GM12875 (cell line): ENCODE measurements at regions not wholly inside any gene's neighbourhood (a gene's known extent, or its start where the extent isn't known, plus 50 kb on each side); places are given as distances from the start of the nearest gene placed in this dataset.

Source experiments
- H3K4me3 ChIP-seq: one replicate; pipeline ENCODE4 v1.5.1; 2011; ENCODE audit warnings: low read depth, low read length, control low read depth
- CTCF ChIP-seq: IDR thresholded peaks from 2 replicates; pipeline ENCODE4 v1.5.1; 2011; ENCODE audit warnings: low read depth, mild to moderate bottlenecking, control low read depth, inconsistent platforms, low read length, moderate library complexity, borderline replicate concordance; ENCODE audit not compliant: insufficient read depth

- no peak overlapping the region for H3K4me3 ChIP-seq
- no peak for TF ChIP-seq CTCF
These were observed 426.3 kb upstream of the FAM241A start for GRCh38 chr4:111718763-111719559.

DNA sequence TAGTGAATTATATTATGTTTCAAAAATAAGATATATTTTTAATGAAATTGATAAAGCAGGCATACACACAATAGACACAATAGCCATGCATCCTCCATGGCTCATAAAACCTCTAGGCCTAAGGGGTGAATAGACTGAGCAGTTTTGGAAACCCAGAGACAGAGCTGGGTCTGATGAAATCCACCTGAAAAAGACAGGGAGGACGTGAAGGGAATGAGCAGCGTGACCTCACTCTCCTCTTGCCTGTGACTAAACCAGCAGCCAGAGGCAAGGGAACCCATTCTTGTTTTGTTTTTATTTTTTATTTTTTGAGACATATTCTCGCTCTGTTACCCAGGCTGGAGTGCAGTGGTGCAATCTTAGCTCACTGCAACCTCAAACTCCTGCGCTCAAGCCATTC is 424.4 kb upstream of the FAM241A start:
- H3K4me3 ChIP-seq = no peak overlapping the region
- TF ChIP-seq CTCF = no peak

DNA sequence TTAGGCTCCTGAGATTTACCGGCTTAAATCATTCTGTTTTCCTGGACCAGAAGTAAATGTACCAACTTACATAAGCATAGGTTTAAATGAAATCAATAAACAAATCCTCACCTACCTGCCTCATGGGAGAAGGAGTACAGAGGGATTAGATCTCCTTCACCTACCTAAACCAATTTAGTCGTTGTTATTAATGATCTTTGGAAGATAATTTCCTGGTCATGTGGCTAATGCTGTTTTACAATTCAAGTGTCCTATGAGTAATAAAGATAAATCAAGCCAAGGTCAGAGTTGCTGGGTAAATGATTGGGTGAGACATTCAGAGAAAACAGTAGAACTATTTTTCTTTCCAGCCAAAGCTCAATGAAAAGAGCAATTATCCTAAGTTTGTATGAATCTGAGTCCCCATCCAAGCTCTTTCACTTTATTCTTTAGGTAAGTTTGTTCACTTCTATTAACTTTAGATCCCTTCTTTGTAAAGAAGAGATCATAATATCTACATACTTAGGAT is 423.0 kb upstream of the FAM241A start:
- TF ChIP-seq CTCF = no peak
- no peak overlapping the region for H3K4me3 ChIP-seq

DNA sequence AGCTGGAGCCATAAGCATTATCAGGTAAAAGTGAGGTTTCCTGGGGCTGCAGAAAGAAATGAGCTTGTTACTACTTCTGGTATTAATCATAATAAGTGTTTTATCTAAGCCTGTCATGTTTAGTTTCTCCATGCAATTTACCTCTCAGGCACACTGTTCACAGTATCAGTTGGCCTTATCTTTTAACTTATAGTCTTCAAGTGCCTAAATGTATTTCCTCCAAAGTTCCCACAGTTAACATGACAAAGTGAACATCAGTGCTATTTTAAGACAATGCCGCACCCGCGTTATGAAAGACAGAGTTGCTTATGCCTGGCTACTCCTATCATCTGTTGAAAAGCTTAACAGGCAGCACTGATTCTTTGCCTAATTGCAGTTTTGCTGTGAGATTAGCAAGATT is 408.7 kb upstream of the FAM241A start:
- no peak for TF ChIP-seq CTCF
- H3K4me3 ChIP-seq = no peak overlapping the region

- TF ChIP-seq CTCF = no peak
- H3K4me3 ChIP-seq = no peak overlapping the region
These were observed 400.4 kb upstream of the FAM241A start for GRCh38 chr4:111744847-111745246.

GRCh38 chr4:111748157-111748556 is 397.1 kb upstream of the FAM241A start:
- no peak overlapping the region for H3K4me3 ChIP-seq
- TF ChIP-seq CTCF = no peak

DNA sequence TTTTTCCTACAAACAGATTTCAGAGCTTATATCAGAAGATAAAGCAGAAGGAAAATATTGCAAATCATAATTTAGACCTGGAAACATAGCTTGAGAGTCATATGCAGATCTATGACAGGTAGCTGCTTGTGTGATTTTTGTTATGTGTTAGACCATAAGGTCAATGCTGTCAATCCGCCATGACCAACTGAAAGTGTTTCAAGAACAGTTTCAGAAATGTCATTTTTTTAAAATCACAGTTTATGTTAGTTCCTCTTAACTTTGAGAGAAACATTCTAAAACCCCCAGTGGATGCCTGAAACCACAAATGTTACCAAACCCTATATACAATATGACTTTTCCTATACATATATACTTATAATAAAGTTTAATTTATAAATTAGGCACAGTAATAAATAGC is 391.3 kb upstream of the FAM241A start:
- no peak for TF ChIP-seq CTCF
- no peak overlapping the region for H3K4me3 ChIP-seq
